ENCODE measurements at regions not wholly inside any gene's neighbourhood (a gene's known extent, or its start where the extent isn't known, plus 50 kb on each side); places are given as distances from the start of the nearest gene placed in this dataset.
"Not testable (repeated sequence)": the region's sequence is repeated elsewhere in the genome, so short reads cannot be mapped to it uniquely, and the experiment has no call there.

DNA sequence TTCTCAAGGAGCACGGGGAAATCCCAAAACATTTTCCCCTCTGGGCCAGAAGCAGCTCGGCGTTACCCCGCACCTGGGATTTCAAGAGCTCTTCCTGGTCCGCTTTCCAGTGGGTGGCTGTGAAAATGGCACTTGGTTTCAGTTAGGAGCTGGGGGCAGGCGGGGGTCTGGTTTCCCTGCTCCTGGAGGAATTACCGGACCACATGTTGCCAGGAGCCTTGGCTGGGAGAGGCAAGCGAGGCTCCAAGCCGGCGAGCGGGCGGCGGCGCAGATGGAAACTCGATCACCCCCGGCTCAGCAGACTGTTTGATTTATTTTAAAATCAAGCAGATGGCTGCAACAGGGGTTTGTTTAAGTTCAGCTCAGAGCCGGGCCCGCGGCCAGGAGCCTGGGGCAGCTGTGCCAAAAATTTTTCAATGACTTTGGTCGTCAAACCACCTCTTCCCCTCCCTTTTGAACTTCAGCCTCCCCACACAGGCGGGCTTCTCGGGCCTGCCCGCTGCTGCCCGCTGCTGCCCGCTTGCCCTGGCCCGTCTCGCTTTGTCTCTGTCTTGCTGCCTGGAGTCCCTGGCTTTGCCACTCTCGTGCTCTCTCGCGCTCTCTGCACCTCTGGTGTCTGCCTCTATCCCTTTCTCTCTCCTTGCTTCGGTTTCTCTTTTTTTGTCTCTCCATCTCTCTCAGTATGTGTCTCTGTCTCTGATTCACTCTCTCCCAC, 108.0 kb upstream of the CIBAR2 start:
- peak; percentile 96 for DNase-seq (ENCODE audit: low read depth)

DNA sequence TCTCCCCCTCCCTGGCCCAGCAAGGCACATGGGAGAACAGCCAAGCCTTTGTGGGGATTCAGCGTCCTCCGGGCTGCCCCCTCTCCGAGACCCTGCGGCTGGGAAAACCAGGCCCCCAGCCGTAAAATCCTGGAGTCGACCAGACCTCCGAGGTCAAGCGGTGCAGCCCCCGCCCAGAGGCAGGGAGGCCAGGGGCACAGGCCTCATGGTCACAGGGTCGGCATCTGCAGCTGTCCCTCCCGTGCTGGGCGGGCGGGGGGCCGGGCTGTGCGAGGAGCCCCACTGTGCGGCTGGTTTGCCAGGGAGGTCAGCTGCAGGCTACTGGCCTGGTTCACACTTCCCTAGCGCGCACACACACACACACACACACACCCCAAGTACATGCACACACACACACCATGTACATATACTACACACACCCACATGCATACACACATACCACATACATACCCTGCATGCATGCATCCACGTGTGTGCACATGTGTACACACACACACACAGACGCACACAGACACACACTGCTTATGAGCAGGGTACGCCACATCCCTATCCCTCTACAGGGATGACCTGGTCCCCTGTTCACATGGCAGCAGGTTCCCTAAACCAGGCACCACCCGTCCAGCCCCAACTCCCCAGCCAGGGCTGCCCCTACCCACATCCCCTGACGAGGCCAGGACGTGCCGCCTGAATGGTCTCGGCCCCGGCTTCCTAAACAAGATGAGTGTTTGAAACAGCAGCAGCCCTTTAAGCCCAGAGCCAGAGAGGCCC, 108.9 kb upstream of the CIBAR2 start:
- no peak for DNase-seq (ENCODE audit: low read depth)

DNA sequence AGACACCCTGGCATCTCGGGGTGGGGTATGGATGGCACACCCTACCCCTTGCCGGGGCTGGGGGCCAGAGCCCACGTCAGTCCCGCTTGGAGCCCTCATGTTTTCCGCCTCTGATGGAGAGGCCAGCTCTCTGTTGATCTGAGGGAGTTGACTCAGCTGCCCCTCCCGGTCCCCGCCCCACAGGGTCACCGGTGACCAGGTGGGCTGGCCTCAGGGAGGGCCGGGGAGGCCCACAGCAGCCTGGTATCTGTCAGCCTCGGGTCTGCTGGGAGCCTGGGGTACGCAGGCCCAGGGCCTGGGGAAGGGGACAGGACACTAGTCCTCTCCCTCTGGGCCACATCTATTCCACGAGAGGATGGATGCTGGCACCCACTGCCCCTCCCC, 109.5 kb upstream of the CIBAR2 start:
- DNase-seq (ENCODE audit: low read depth), result no peak

DNA sequence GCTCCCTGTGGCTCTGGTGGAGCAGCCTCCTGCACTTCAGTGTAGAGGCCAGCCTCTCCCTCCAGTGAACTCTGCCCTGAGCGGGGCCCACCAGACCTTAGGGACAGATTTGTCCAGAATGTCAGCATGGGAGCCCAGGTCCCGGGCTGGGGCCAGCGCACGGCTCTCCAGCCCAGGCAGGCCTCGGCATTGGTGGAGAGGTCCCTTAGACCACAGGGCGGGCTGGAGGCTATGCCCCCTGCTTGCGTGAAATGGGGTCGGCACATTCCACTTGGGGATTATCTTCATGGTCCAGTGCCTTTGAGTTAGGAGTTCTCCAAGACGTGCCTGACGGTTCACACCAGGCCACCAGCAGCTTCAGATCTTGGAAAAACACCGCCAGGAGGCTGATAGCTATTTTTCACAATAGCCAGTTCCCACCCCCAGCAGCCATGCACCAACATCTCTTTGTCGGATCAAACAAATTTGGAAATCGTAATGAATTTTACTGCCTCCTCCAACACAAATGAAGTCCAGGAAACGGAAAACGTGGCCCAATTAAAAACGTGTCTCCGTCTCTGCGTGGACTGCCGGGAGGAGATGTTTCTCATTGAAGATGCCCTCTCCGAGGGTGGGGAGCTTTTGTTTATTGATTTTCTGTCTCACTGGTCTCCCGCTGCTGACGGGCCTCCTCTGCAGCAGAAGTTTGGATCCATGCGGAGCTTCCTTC, 110.0 kb upstream of the CIBAR2 start:
- DNase-seq (ENCODE audit: low read depth), result no peak

DNA sequence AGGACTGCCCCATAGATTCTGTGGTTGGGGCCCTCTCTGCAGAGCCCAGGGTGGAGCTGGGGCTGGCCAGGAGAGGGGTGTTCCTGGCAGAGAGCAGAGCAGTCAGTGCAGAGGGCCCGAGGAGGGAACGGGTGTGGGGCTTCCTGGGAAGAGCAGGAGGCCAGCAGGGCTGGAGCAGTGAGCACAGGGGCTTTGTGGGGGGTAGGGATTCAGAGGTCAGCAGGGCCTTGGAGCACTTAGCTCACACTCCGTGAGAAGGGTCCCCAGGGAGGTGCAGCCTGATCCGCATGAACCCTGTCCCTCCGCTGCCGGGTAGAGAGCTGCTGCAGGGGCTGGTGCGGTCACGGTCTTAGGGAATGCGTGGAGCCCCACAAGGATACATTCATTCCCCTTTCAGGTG, 113.0 kb upstream of the CIBAR2 start:
- no peak for DNase-seq (ENCODE audit: low read depth)

DNA sequence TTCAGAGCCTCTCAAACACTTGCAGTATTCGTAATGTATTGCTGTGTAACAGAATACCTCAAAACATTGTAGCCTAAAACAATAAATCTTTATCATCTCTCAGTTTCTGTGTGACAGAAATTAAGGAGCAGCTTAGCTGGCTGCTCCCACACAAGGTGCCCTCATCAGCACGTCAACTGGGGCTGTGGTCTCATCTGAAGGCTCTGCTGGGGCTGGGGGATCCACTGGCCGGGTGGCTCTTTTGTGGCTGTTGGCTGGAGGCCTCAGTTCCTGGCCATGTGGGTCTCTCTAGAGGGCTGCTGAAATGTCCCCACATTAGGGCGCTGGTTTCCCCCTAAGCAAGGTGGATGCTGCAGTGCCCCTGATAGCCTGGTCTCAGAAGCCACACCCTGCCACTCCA, 113.4 kb upstream of the CIBAR2 start:
- DNase-seq (ENCODE audit: low read depth), result no peak

DNA sequence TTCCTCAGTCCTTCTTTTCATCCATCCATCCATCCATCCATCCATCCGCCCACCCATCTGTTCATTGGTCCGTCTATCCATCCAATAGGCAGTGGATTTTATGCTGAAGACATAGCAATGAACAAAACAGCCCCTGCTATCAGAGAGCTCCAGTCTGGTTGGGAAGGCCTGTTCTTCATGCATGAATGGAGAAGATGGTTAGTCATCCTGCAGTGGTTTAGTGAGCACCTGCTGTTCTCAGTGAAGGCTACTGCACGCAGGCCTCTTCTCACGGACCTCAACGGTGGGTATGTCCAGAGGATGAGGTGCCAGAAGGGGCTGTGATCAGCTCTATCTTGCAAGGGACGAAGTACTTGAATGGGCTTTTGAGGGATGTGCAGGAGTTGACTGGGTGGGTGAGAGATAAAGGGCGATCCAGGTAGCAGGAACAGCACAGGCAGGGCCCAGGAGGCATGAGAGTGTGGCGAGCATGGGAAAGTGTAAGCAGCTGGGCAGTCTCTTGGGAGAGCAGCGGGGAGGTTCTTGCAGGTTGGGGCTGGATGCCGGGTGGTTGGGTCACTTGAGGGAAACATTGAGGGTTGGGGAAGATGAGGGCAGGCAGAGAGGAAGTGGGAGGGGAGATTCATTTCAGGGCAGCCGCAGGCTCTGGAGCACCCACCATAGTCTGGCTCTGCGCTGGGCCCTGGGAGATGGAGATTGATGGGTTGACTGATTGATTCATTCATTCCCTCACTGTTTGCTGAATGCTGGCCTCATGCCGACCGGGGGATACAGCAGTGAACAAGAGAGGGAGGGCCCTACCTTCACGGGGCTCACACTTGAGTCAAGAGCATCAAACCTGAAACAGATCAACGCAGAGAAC, 115.0 kb upstream of the CIBAR2 start:
- DNase-seq (ENCODE audit: low read depth), result peak; percentile 61

DNA sequence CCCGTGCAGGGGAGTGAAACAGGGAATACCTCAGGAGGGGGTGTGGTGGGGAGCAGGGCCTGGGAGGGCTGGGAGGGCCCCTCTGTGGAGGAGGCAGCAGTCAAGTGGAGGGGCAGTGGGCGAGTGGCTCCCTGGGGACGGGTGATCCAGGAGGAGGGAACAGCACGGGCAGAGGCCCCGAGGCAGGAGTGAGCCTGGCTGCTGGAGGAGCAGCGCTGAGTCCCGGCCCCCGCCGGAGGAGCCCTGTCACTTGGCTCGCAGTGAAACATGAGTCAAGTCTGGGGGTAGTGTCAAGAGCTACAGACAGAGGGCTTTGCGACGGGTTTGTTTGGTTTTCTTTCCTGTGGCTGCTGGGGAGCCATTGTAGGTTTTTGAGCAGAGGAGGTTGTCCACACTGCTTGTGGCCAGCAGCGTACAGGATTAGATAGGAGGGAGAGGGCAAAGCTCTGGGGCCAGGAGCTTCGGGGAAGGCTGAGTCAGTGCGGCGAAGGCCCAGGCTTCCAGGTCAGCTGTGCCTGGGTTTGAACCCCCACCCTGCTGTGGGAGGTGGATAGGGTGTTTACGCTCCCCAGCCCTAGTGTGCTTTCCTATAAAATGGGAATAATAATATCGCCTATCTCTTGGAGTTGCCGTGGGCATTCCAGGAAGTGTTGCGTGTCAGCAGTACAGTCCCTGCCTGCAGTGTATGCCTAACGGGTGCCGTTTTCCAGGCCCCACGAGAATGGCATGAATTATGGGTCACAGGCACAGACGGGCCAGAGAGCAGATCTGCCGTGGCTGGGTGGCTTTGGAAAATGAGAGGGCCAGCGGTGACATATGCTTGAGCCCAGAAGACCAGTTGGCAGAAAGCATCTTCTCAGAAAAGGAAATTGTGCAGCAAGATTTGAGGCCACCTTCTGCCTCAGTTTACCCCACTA, 115.9 kb upstream of the CIBAR2 start:
- DNase-seq (ENCODE audit: low read depth), result peak; percentile 45

DNA sequence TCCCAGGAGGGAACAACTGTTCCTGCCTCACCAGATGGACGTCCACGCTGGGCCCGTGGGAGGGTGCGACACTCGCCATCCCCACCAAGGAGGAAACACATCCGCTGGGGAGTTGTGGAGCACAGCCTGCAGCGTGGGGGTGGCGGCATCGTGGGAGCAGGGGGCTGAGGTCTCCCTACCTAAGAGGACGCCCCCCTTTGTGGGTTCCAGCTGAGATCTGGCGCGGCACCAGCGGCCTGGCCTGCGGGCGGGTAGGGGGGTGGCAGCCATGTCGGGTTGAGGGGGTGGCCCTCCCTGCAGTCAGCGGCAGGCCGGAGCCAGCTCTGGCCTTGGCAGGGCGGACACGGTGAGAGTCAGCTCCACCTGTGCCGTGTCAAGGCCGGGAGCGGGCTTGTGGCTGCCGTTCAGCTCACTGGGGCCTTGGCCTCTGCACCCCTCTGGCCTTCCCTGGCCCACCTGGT, 116.7 kb upstream of the CIBAR2 start:
- DNase-seq (ENCODE audit: low read depth), result no peak

DNA sequence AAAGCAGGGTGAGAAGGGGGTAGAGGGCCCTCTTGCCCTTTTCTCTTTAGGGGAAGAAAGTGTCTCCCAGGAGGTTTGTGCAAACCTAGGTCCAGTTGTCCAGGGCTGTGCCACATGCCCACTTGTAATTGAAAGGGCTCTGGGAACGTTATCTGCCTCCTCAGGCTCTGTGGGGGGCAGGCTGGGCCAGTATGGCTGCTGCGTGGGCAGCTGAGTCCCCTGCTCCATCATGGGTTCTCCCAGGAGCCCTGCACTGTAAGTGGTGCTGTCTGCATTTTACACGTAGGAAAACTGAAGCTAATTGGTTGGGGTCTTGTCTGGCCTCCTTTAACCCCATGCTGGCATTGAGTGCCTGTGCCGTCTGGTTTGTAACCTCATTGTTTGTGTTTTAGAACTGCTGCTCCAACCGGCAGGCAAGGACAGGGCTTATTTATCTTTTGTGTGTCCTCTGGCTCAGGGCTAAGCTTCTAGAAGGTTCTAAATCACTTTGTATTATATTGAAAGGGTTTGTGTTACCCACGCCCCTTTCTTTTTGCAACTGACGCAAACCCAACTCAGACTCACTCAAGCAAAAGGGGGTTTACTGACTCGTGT, 117.7 kb upstream of the CIBAR2 start:
- no peak for DNase-seq (ENCODE audit: low read depth)

DNA sequence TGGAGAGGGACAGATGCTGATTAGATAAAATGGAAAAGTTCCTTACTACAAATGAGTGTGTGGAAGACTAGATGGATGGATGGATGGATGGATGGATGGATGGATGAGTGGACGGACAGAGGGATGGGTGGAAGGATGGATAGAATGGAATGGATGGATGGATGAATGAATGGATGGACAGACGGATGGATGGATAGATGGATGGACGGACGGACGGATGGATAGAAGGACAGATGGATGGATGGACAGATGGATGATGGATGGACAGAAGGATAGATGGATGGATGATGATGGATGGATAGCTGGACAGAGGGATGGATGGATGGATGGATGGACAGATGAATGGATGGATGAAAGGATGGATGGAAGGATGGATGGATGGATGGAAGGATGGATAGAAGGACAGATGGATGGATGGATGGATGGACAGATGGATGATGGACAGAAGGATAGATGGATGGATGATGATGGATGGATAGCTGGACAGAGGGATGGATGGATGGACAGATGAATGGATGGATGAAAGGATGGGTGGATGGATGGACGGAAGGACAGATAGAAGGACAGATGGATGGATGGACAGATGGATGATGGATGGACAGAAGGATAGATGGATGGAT, 118.6 kb upstream of the CIBAR2 start:
- DNase-seq (ENCODE audit: low read depth), result not testable (repeated sequence)

DNA sequence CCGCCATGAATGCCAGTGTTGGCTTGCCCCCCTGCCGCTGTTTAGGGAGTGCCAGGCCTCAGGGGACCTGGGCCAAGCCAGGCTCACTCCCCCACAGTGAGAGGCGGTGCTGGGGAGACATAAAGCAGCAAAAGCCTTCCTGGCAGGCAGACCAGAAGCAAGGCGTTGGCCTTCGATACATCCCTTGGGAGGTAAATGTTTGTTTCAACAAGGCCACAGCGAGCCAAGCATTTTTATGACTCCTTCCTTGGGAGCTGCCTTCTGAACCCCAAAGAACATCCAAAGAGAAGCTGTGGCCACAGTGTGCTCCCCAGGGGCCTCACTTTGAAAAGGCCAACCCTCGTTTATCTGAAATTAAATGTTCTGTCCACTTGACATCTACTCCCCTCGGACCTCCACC, 119.7 kb upstream of the CIBAR2 start:
- peak; percentile 70 for DNase-seq (ENCODE audit: low read depth)

DNA sequence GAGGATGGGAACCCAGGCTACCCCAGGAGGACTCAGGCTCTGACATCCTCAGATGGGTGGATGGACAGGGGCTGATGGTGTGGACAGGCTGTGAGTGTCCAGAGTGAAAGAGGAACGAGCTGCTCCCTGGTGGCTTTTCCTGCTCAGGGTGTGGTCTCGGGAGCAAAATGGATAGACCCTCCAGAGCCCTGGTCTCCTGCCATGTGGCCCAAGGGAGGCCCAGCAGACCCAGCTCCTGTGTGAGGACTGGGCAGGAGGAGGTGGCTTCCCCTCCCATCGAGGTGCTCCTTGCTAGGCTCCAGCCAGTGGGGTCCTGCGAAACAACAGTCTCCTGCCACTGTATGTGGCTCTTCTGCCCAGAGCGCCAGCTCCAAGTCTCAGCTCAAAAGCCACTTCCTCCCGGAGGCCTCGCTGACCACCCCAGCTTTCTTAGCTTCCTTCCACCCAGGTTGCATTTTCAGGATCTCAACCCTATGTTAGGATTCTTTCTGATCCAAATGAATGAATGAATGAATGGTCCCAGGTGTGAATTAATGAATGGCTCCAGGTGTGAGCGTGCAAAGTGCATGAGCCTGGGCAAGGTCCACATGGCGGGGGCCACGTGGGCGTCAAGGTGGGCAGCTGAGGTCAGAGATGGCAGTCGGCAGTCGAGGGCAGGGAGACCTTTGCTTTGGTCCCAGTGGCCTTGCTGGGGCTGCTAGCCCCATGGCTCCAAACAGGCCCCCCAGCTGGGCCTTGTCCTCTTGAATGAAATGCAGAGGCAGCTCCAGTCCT, 120.3 kb upstream of the CIBAR2 start:
- DNase-seq (ENCODE audit: low read depth), result no peak

DNA sequence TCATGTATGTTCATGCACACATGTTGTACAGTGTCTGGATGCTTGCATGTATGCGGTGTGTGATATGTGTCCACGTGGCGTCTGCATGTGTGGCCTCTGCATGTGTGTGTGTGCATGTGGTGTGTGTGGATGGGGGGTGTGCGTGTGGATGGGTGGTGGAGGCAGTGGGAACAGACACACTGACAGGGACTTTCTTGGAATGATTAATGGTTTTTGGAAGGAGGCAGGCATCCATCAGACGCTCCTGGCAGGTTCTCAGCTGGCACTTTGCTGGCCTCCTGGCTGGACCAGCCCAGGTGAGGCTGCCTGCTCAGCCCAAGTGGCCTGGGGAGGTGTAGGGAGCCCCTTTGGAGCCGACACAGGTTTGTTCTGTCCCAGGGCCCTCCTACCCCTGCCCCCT, 121.2 kb upstream of the CIBAR2 start:
- DNase-seq (ENCODE audit: low read depth), result no peak

DNA sequence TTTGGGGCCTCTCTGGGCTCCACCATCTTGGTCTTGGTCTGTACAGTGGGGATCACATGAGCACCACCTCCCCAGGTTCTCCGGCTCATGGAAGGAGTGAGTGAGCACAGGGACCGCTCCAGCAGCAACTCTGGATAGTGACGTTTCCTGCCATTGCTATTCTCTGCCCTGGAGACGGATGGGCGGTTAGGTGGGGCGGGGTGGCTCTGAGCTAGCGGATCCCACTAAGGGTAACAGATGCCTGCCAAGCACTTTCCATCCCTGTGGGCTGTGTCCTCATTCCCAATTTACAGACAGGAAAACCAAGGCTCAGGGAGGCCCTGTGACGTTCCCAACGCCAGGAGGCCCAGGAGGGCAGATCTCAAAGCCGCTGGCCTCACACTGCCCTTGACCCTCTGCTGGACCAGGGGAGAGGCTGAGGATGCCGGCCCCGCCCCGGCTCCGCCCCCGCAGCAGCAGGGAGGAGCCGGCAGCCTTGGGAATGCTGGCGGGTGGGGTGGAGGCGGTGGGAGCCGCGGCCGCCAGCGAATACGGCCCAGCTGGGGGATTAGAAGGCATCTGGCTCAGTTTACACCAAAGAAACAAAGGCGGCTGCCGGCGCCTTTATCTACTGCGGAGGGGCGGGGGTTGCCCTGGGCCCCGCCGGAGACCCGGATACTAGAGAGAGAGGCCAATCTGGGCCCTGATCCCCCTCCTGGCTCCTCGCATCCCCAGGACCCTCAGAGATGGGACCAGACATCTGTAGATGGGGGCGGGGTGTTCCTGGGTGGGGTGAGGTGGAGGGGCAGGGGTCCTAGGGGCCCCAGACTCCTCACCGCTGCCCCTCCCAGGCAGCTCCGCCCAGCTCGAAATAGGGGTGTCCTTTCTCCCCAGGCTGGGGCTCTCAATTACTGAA, 122.3 kb upstream of the CIBAR2 start:
- DNase-seq (ENCODE audit: low read depth), result peak; percentile 80

DNA sequence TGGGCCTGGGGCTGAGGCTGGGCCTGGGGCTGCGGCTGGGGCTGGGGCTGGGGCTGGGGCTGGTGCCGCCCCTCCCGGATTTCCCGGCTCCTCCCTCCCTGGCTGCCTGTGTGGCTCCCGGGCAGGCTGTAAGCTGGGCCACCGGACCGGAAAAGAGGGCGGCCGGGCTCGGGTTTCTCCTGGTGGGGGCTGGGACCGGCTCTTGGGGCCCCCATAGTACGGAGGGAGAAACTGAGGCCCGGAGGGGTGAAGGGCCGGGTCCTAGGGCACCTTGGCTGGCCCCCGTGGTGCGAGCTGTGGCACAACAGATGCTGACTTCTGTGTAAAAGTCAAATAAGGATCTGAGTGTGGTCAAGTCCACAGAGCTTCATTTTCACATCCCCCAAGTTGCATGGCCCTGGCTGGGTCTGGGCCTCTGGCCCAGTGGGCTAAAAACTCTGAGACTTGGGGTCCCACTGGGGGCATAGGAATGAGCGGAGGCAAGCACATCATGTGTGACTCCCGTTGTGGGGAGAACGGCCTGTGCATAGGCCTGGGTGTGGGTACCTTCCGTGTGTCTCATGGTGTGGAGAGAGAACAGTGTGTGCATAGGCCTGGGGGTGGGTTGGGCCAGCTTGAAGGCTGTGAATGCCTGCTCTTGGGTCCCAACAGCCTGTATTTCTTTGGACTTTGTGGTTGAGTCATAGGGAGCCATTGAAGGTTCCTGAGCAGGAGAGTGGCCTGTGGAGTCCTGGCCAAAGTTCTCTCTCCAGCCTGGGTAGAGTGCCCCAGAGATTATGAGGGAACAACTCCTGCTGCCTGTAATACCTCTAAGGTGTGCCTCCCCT, 123.9 kb upstream of the CIBAR2 start:
- DNase-seq (ENCODE audit: low read depth), result no peak

DNA sequence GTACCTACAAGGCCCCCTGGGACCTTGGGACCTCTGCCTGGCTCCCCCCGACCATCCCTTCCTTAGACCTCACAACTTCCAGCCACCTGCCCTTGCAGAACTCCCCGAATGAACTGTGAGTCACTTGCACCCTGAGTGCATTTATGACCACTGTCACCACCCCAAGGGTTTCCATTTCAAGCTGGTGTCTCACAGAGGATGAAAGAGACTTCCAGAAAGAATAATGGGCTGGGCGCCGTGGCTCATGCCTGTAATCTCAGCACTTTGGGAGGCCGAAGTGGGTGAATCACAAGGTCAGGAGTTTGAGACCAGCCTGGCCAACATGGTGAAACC, 124.5 kb upstream of the CIBAR2 start:
- peak; percentile 78 for DNase-seq (ENCODE audit: low read depth)
